GM12891 (cell line): ENCODE measurements at regions not wholly inside any gene's neighbourhood (a gene's known extent, or its start where the extent isn't known, plus 50 kb on each side); places are given as distances from the start of the nearest gene placed in this dataset.

Experiments used
- PAX5 ChIP-seq: IDR thresholded peaks from 2 replicates; pipeline ENCODE4 v1.6.1; 2011; ENCODE audit warnings: low read length, moderate library complexity, mild to moderate bottlenecking; ENCODE audit not compliant: insufficient read depth, severe bottlenecking
- POLR2A ChIP-seq: IDR thresholded peaks from 2 replicates; pipeline ENCODE4 v1.6.1; 2011; ENCODE audit warnings: low read depth, low read length, control low read depth
- POLR2AphosphoS5 ChIP-seq: IDR thresholded peaks from 2 replicates; pipeline ENCODE4 v1.6.1; 2011; ENCODE audit warnings: low read depth, low read length, control low read depth
- TAF1 ChIP-seq: IDR thresholded peaks from 2 replicates; pipeline ENCODE4 v1.6.1; 2011; ENCODE audit warnings: low read depth, low read length, control low read depth

- TF ChIP-seq POLR2A (no peak), TAF1 (no peak), POLR2AphosphoS5 (no peak), PAX5 (no peak)
Measured at GRCh38 chr13:22055259-22055658, 384.4 kb downstream of the FGF9 start.
